SK-N-SH treated with all-trans-retinoic acid at 6 μM for 48 hours (cell line): ENCODE measurements at regions not wholly inside any gene's neighbourhood (a gene's known extent, or its start where the extent isn't known, plus 50 kb on each side); places are given as distances from the start of the nearest gene placed in this dataset.

Source experiments
- ATAC-seq: fragments of 200-7000 bp; cut with Tn5 transposase; 3 replicates; pipeline ENCODE4 v1.9.1; 2020; ENCODE audit warnings: mild to moderate bottlenecking, moderate library complexity
- ARNTL ChIP-seq: fragments of 450-650 bp; formaldehyde crosslinking; IDR thresholded peaks from 2 replicates; pipeline ENCODE4 v1.5.0; 2020; ENCODE audit warnings: low read depth, mild to moderate bottlenecking, moderate library complexity, borderline replicate concordance
- BACH2 ChIP-seq: fragments of 250-450 bp; sonication (Bioruptor Pico); IDR thresholded peaks from 2 replicates; pipeline ENCODE4 v1.9.0; 2021; ENCODE audit warnings: mild to moderate bottlenecking, borderline replicate concordance
- CREB5 ChIP-seq: fragments of 250-450 bp; sonication (Bioruptor Pico); IDR thresholded peaks from 2 replicates; pipeline ENCODE4 v1.5.1; 2020; ENCODE audit warnings: low read depth, mild to moderate bottlenecking, moderate library complexity
- CSDC2 ChIP-seq: fragments of 250-450 bp; sonication (Bioruptor Pico); IDR thresholded peaks from 2 replicates; pipeline ENCODE4 v1.5.0; 2020; ENCODE audit warnings: mild to moderate bottlenecking, moderate library complexity
- CSRNP3 ChIP-seq: fragments of 250-450 bp; sonication (Bioruptor Pico); IDR thresholded peaks from 2 replicates; pipeline ENCODE4 v1.5.1; 2021; ENCODE audit warnings: mild to moderate bottlenecking, moderate library complexity
- ESRRG ChIP-seq: fragments of 250-450 bp; sonication (Bioruptor Pico); IDR thresholded peaks from 2 replicates; pipeline ENCODE4 v1.6.1; 2021; ENCODE audit warnings: mild to moderate bottlenecking
- GLIS3 ChIP-seq: fragments of 250-450 bp; sonication (Bioruptor Pico); IDR thresholded peaks from 2 replicates; pipeline ENCODE4 v1.5.0; 2020; ENCODE audit warnings: mild to moderate bottlenecking, moderate library complexity
- ISL1 ChIP-seq: fragments of 250-450 bp; sonication (Bioruptor Pico); IDR thresholded peaks from 2 replicates; pipeline ENCODE4 v2.1.2; 2022; ENCODE audit warnings: mild to moderate bottlenecking, moderate library complexity
- OSR1 ChIP-seq: fragments of 250-450 bp; sonication (Bioruptor Pico); IDR thresholded peaks from 2 replicates; pipeline ENCODE4 v1.8.0; 2022; ENCODE audit warnings: moderate library complexity, mild to moderate bottlenecking, inconsistent platforms
- POU6F1 ChIP-seq: fragments of 250-450 bp; sonication (Bioruptor Pico); IDR thresholded peaks from 2 replicates; pipeline ENCODE4 v1.8.0; 2021; ENCODE audit warnings: low read depth, mild to moderate bottlenecking, moderate library complexity, borderline replicate concordance
- PPARA ChIP-seq: fragments of 250-450 bp; sonication (Bioruptor Pico); IDR thresholded peaks from 2 replicates; pipeline ENCODE4 v1.5.0; 2020; ENCODE audit warnings: mild to moderate bottlenecking, borderline replicate concordance
- RARB ChIP-seq: fragments of 250-450 bp; sonication (Bioruptor Pico); IDR thresholded peaks from 2 replicates; pipeline ENCODE4 v1.8.0; 2021; ENCODE audit warnings: mild to moderate bottlenecking, moderate library complexity
- SNAI2 ChIP-seq: fragments of 250-450 bp; sonication (Bioruptor Pico); IDR thresholded peaks from 2 replicates; pipeline ENCODE4 v1.5.0; 2020; ENCODE audit warnings: mild to moderate bottlenecking, moderate library complexity
- TOX ChIP-seq: fragments of 250-450 bp; sonication (Bioruptor Pico); IDR thresholded peaks from 2 replicates; pipeline ENCODE4 v1.8.0; 2021; ENCODE audit warnings: mild to moderate bottlenecking, moderate library complexity, borderline replicate concordance
- TSHZ2 ChIP-seq: fragments of 250-450 bp; sonication (Bioruptor Pico); IDR thresholded peaks from 2 replicates; pipeline ENCODE4 v1.5.0; 2020; ENCODE audit warnings: mild to moderate bottlenecking, moderate library complexity
- ZC3H10 ChIP-seq: fragments of 250-450 bp; sonication (Bioruptor Pico); IDR thresholded peaks from 2 replicates; pipeline ENCODE4 v1.5.1; 2021; ENCODE audit warnings: mild to moderate bottlenecking, moderate library complexity
- ZFP3 ChIP-seq: fragments of 250-450 bp; sonication (Bioruptor Pico); IDR thresholded peaks from 2 replicates; pipeline ENCODE4 v1.5.0; 2020; ENCODE audit warnings: mild to moderate bottlenecking, moderate library complexity
- ZFP30 ChIP-seq: fragments of 450-650 bp; formaldehyde crosslinking; IDR thresholded peaks from 2 replicates; pipeline ENCODE4 v1.5.0; 2022; ENCODE audit warnings: mild to moderate bottlenecking, moderate library complexity
- ZNF565 ChIP-seq: fragments of 450-650 bp; formaldehyde crosslinking; conservative IDR thresholded peaks from 2 replicates; pipeline ENCODE4 v1.5.0; 2020; ENCODE audit warnings: low read depth, mild to moderate bottlenecking, moderate library complexity
- ZNF70 ChIP-seq: fragments of 450-650 bp; formaldehyde crosslinking; IDR thresholded peaks from 2 replicates; pipeline ENCODE4 v1.5.0; 2020; ENCODE audit warnings: mild to moderate bottlenecking, moderate library complexity
- ZNF8 ChIP-seq: fragments of 450-650 bp; formaldehyde crosslinking; IDR thresholded peaks from 2 replicates; pipeline ENCODE4 v1.5.0; 2020; ENCODE audit warnings: mild to moderate bottlenecking, moderate library complexity
- TF ChIP-seq, protein P1 (sequence below): fragments of 250-450 bp; sonication (Bioruptor Pico); IDR thresholded peaks from 2 replicates; pipeline ENCODE4 v1.8.0; 2020; ENCODE audit warnings: mild to moderate bottlenecking, moderate library complexity, borderline replicate concordance

DNA sequence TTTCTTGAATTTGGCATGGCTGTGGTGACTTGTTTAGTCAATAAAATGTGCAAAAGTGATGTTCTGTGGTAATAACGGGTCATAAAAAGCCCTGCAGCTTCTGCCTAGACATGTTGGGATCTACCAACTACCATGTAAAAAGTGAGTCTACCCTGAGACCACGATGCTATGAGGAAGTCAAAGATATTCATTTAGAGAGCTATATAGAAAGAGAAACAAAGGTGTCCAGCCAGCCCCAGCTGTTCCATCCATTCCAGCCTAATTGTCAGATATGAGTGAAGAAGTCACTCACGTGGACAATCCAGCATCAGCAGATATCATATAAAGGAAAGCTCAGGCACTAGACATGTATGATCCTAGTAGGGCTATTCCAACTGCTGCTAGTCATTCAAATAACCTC is 117.2 kb upstream of the SSTR1 start:
- TF ChIP-seq TSHZ2 (CRISPR knock-in tag) (no peak), PPARA (no peak), BACH2 (CRISPR knock-in tag) (no peak), ZC3H10 (CRISPR knock-in tag) (no peak), ZNF565 (CRISPR knock-in tag) (no peak), ISL1 (CRISPR knock-in tag) (no peak), POU6F1 (CRISPR knock-in tag) (no peak), OSR1 (CRISPR knock-in tag) (no peak), ZFP3 (CRISPR knock-in tag) (no peak), ARNTL (no peak), GLIS3 (CRISPR knock-in tag) (no peak), ZNF70 (CRISPR knock-in tag) (no peak), SNAI2 (no peak), TOX (CRISPR knock-in tag) (no peak), CSRNP3 (CRISPR knock-in tag) (no peak), CSDC2 (CRISPR knock-in tag) (no peak), ZFP30 (CRISPR knock-in tag) (no peak), CREB5 (CRISPR knock-in tag) (no peak), ZNF8 (CRISPR knock-in tag) (no peak)
- TF ChIP-seq, protein P1, sequence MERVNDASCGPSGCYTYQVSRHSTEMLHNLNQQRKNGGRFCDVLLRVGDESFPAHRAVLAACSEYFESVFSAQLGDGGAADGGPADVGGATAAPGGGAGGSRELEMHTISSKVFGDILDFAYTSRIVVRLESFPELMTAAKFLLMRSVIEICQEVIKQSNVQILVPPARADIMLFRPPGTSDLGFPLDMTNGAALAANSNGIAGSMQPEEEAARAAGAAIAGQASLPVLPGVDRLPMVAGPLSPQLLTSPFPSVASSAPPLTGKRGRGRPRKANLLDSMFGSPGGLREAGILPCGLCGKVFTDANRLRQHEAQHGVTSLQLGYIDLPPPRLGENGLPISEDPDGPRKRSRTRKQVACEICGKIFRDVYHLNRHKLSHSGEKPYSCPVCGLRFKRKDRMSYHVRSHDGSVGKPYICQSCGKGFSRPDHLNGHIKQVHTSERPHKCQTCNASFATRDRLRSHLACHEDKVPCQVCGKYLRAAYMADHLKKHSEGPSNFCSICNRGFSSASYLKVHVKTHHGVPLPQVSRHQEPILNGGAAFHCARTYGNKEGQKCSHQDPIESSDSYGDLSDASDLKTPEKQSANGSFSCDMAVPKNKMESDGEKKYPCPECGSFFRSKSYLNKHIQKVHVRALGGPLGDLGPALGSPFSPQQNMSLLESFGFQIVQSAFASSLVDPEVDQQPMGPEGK, result no peak
- no peak for ATAC-seq

DNA sequence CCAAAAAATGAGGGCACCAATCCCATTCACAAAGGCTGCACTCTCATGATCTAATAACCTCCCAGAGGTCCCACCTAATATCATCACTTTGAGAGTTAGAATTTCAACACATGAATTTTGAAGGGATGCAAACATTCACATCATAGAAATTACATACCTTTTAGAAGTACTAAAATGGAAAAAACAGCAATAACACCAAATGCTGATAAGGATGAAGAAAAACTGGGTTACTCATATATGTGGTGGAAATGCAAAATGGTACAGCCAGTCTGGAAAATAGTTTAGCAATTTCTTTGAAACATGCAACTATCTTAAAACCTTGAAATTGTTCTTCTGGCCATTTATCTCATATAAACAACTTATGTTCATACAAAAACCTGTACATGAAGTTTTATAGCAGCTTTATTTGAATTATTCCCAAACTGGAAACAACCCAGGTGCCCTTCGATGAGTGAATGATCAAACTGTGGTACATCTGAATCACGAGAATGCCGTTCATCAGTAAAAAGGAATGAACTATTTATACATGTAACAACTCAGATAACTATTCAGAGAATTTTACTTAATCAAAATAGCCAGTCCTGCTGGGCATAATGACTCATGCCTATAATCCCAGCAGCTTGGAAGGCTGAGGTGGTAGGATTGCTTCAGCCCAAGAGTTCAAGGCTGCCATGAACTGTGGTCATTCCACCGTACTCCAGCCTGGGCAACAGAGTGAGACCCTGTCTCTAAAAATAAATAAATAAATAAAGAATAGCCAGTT is 109.4 kb upstream of the SSTR1 start:
- no peak for ATAC-seq
- no peak for TF ChIP-seq ESRRG (CRISPR knock-in tag)
- TF ChIP-seq ZC3H10 (CRISPR knock-in tag), result no peak

- TF ChIP-seq ZC3H10 (CRISPR knock-in tag) (no peak), RARB (no peak), CSRNP3 (CRISPR knock-in tag) (no peak), CSDC2 (CRISPR knock-in tag) (no peak), ZNF70 (CRISPR knock-in tag) (no peak), TSHZ2 (CRISPR knock-in tag) (no peak), OSR1 (CRISPR knock-in tag) (no peak), CREB5 (CRISPR knock-in tag) (no peak), ZFP3 (CRISPR knock-in tag) (no peak), SNAI2 (no peak)
- no peak for ATAC-seq
These were observed 106.0 kb upstream of the SSTR1 start for GRCh38 chr14:38101679-38102078.
